ENCODE measurements at regions not wholly inside any gene's neighbourhood (a gene's known extent, or its start where the extent isn't known, plus 50 kb on each side); places are given as distances from the start of the nearest gene placed in this dataset.

DNA sequence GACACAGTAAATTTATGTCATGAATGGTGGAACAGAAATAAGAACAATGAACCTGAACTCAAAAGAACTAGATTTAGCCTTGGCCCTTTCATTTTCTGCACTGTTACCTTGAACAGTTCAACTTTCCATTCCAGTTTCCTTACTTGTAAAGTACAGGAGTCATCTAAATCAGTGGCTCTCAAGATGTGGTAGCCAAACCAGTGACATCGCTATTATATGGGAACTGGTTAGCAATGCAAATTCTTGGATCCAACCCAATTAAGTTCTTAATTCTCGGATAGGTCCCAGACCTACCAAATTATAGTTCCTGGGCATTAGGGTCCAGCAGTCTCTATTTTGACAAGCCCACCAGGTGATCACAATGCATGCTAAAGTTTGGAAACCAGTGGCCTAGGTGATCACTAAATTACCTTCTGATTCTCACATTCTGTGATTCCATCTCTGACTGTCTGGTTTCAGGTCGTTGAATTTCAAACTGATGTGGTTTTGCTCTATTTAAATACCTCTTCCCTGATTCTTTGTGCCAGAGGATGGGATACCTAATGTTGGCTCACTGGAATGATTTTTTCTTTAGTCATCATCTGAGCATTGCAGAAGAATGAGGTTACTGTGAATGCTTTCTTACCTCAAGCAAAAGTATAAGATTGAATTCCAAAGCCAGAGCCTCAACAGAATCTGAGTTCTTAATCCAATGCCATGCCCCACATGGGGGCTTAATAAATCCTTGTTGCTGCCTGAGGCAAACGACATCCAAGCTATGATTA, 253.8 kb downstream of the ENC1 start:
- no peak for TF ChIP-seq ZNF501 (tag by site-specific recombination; IDR thresholded peaks at IDR 0.05)
- TF ChIP-seq YY1 (tag by site-specific recombination; IDR thresholded peaks at IDR 0.05): no peak
- TF ChIP-seq ZNF626 (tag by site-specific recombination; IDR thresholded peaks at IDR 0.05): no peak
- no peak for TF ChIP-seq ZNF830 (tag by site-specific recombination; IDR thresholded peaks at IDR 0.05; ENCODE audit: low read depth)
- TF ChIP-seq SP3 (tag by site-specific recombination; IDR thresholded peaks at IDR 0.05): no peak
- TF ChIP-seq ZNF791 (tag by site-specific recombination; IDR thresholded peaks at IDR 0.05): no peak
- TF ChIP-seq ZNF571 (tag by site-specific recombination; IDR thresholded peaks at IDR 0.05): no peak
- TF ChIP-seq KLF7 (tag by site-specific recombination; IDR thresholded peaks at IDR 0.05; ENCODE audit: borderline replicate concordance): no peak
- TF ChIP-seq ZNF174 (tag by site-specific recombination; IDR thresholded peaks at IDR 0.05): no peak
- no peak for TF ChIP-seq GLIS1 (tag by site-specific recombination; IDR thresholded peaks at IDR 0.05)
- TF ChIP-seq, protein P1, sequence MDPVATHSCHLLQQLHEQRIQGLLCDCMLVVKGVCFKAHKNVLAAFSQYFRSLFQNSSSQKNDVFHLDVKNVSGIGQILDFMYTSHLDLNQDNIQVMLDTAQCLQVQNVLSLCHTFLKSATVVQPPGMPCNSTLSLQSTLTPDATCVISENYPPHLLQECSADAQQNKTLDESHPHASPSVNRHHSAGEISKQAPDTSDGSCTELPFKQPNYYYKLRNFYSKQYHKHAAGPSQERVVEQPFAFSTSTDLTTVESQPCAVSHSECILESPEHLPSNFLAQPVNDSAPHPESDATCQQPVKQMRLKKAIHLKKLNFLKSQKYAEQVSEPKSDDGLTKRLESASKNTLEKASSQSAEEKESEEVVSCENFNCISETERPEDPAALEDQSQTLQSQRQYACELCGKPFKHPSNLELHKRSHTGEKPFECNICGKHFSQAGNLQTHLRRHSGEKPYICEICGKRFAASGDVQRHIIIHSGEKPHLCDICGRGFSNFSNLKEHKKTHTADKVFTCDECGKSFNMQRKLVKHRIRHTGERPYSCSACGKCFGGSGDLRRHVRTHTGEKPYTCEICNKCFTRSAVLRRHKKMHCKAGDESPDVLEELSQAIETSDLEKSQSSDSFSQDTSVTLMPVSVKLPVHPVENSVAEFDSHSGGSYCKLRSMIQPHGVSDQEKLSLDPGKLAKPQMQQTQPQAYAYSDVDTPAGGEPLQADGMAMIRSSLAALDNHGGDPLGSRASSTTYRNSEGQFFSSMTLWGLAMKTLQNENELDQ (tag by site-specific recombination; IDR thresholded peaks at IDR 0.05; ENCODE audit: low read depth): no peak
- no peak for TF ChIP-seq TCF7L2 (IDR thresholded peaks at IDR 0.05; ENCODE audit: borderline replicate concordance, low read depth, low read length)
- TF ChIP-seq ZNF16 (tag by site-specific recombination; IDR thresholded peaks at IDR 0.05; ENCODE audit: low read depth): no peak
- TF ChIP-seq, protein P2, sequence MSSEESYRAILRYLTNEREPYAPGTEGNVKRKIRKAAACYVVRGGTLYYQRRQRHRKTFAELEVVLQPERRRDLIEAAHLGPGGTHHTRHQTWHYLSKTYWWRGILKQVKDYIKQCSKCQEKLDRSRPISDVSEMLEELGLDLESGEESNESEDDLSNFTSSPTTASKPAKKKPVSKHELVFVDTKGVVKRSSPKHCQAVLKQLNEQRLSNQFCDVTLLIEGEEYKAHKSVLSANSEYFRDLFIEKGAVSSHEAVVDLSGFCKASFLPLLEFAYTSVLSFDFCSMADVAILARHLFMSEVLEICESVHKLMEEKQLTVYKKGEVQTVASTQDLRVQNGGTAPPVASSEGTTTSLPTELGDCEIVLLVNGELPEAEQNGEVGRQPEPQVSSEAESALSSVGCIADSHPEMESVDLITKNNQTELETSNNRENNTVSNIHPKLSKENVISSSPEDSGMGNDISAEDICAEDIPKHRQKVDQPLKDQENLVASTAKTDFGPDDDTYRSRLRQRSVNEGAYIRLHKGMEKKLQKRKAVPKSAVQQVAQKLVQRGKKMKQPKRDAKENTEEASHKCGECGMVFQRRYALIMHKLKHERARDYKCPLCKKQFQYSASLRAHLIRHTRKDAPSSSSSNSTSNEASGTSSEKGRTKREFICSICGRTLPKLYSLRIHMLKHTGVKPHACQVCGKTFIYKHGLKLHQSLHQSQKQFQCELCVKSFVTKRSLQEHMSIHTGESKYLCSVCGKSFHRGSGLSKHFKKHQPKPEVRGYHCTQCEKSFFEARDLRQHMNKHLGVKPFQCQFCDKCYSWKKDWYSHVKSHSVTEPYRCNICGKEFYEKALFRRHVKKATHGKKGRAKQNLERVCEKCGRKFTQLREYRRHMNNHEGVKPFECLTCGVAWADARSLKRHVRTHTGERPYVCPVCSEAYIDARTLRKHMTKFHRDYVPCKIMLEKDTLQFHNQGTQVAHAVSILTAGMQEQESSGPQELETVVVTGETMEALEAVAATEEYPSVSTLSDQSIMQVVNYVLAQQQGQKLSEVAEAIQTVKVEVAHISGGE (tag by site-specific recombination; conservative IDR thresholded peaks at IDR 0.05; ENCODE audit: low read depth): no peak
- TF ChIP-seq ZNF555 (tag by site-specific recombination; conservative IDR thresholded peaks at IDR 0.05): no peak
- TF ChIP-seq ZNF214 (tag by site-specific recombination; IDR thresholded peaks at IDR 0.05; ENCODE audit: borderline replicate concordance): no peak
- no peak for TF ChIP-seq KLF16 (tag by site-specific recombination; IDR thresholded peaks at IDR 0.05)
- TF ChIP-seq ZNF140 (tag by site-specific recombination; IDR thresholded peaks at IDR 0.05): no peak
- TF ChIP-seq ZBTB17 (tag by site-specific recombination; IDR thresholded peaks at IDR 0.05): no peak
- peaks cover 28% of the 10 kb centered on the region for H3K4me1 ChIP-seq (ENCODE audit: control insufficient read depth, insufficient read depth, low read length)
- H3K36me3 ChIP-seq (ENCODE audit: control insufficient read depth in 2 of 2, insufficient read depth in 1 of 2, low read length in 2 of 2): no peaks in the 10 kb centered on the region
- POLR2A ChIA-PET: no interaction called here
- H3K4me3 ChIP-seq (ENCODE audit: low read depth, low read length): no peak overlapping the region
- H3K9me3 ChIP-seq (ENCODE audit: control insufficient read depth, insufficient read depth, low read depth, low read length): no peaks in the 10 kb centered on the region; the same call in 1 of the 2 replicates
- CTCF ChIA-PET: interaction anchor here (0.6 to 0.7 kb wide), 2 partner anchors 9 to 90 kb away, joined by 3 to 5 read pairs; no protein-coding TSS in a partner anchor
- no peak overlapping the region for H3K27ac ChIP-seq (ENCODE audit: extremely low read depth, low read depth, low read length)

DNA sequence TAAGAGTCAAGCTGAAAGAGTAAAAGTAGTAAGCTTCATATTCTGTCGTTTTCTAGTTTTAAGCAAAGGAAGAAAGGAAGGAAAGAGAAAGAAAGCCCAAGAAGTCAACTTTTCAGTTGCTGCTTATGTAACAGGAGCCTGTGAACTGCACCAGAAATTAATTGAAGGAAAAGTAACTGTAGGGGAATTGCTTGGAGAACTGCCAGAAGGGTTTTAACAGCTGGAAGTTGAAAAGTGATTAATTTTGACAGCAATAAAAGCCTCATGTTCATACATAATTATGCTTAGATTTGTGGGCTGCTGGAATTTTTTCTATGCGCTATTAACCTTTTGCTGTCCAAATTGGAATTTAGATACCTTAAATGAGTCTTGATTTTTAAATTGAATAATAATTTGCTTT, 255.7 kb downstream of the ENC1 start:
- H3K27ac ChIP-seq (ENCODE audit: extremely low read depth, low read depth, low read length): no peak overlapping the region
- ChIA-PET CTCF (interaction anchor here (0.6 kb wide), 1 partner anchor 108 kb away, joined by 3 read pairs; no protein-coding TSS in a partner anchor), POLR2A (interaction anchor here (1.0 kb wide), 1 partner anchor 256 kb away, joined by 5 read pairs; the partner anchor contains the start of gene ENC1)
- H3K4me3 ChIP-seq (ENCODE audit: low read depth, low read length): no peak overlapping the region
- H3K9me3 ChIP-seq (ENCODE audit: control insufficient read depth, insufficient read depth, low read depth, low read length): no peaks in the 10 kb centered on the region; the same call in 1 of the 2 replicates
- H3K36me3 ChIP-seq (ENCODE audit: control insufficient read depth in 2 of 2, insufficient read depth in 1 of 2, low read length in 2 of 2): no peaks in the 10 kb centered on the region
- H3K4me1 ChIP-seq (ENCODE audit: control insufficient read depth, insufficient read depth, low read length): peaks cover 28% of the 10 kb centered on the region
- TF ChIP-seq SP7 (tag by site-specific recombination; IDR thresholded peaks at IDR 0.05) (peak; percentile 60), ZNF324 (tag by site-specific recombination; IDR thresholded peaks at IDR 0.05) (0 out of 2 replicates have a peak, but pooled peaks have one; percentile 50), MZF1 (tag by site-specific recombination; IDR thresholded peaks at IDR 0.05; ENCODE audit: borderline replicate concordance) (peak; percentile 58; the same call in 1 of the 2 replicates), ZSCAN30 (tag by site-specific recombination; IDR thresholded peaks at IDR 0.05) (peak; percentile 53; the same call in 1 of the 2 replicates)
- TF ChIP-seq, protein P3, sequence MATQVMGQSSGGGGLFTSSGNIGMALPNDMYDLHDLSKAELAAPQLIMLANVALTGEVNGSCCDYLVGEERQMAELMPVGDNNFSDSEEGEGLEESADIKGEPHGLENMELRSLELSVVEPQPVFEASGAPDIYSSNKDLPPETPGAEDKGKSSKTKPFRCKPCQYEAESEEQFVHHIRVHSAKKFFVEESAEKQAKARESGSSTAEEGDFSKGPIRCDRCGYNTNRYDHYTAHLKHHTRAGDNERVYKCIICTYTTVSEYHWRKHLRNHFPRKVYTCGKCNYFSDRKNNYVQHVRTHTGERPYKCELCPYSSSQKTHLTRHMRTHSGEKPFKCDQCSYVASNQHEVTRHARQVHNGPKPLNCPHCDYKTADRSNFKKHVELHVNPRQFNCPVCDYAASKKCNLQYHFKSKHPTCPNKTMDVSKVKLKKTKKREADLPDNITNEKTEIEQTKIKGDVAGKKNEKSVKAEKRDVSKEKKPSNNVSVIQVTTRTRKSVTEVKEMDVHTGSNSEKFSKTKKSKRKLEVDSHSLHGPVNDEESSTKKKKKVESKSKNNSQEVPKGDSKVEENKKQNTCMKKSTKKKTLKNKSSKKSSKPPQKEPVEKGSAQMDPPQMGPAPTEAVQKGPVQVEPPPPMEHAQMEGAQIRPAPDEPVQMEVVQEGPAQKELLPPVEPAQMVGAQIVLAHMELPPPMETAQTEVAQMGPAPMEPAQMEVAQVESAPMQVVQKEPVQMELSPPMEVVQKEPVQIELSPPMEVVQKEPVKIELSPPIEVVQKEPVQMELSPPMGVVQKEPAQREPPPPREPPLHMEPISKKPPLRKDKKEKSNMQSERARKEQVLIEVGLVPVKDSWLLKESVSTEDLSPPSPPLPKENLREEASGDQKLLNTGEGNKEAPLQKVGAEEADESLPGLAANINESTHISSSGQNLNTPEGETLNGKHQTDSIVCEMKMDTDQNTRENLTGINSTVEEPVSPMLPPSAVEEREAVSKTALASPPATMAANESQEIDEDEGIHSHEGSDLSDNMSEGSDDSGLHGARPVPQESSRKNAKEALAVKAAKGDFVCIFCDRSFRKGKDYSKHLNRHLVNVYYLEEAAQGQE (tag by site-specific recombination; IDR thresholded peaks at IDR 0.05): no peak

All from HEK293 (cell line).